GM06990 (cell line): ENCODE measurements at regions not wholly inside any gene's neighbourhood (a gene's known extent, or its start where the extent isn't known, plus 50 kb on each side); places are given as distances from the start of the nearest gene placed in this dataset.

Experiments used
- DNase-seq: peaks from one replicate; pipeline ENCODE4 v3.0.0-alpha.2; 2011; ENCODE audit not compliant: insufficient read length; ENCODE audit errors: extremely low read depth
- H3K27me3 ChIP-seq: replicated peaks from 2 replicates; pipeline ENCODE4 v1.6.0; 2011; ENCODE audit warnings: low read length; ENCODE audit not compliant: control insufficient read depth, insufficient read depth
- H3K36me3 ChIP-seq: 2 replicates; pipeline ENCODE4 v1.5.1; 2011; ENCODE audit warnings: low read length; ENCODE audit not compliant: control insufficient read depth, insufficient read depth
- H3K4me3 ChIP-seq: replicated peaks from 2 replicates; pipeline ENCODE4 v1.5.1; 2011; ENCODE audit warnings: low read depth, mild to moderate bottlenecking, control low read depth, low read length
- CTCF ChIP-seq: IDR thresholded peaks from 2 replicates; pipeline ENCODE4 v1.5.1; 2011; ENCODE audit warnings: low read length, control low read depth, mild to moderate bottlenecking, inconsistent platforms; ENCODE audit not compliant: insufficient read depth, poor library complexity, severe bottlenecking

- no peak overlapping the region for H3K4me3 ChIP-seq
- DNase-seq = no peak
- 0 out of 2 replicates have a peak, but pooled peaks cover 2% of the 10 kb centered on the region for H3K27me3 ChIP-seq
- H3K36me3 ChIP-seq = no peaks in the 10 kb centered on the region
- no peak for TF ChIP-seq CTCF
Measured at GRCh38 chr10:33126742-33127141, 168.7 kb upstream of the ITGB1 start.

- H3K36me3 ChIP-seq = no peaks in the 10 kb centered on the region
- H3K27me3 ChIP-seq = 0 out of 2 replicates have a peak, but pooled peaks cover 2% of the 10 kb centered on the region
- no peak for TF ChIP-seq CTCF
- H3K4me3 ChIP-seq = no peak overlapping the region
- no peak for DNase-seq
Measured at GRCh38 chr10:33125522-33126517, 167.8 kb upstream of the ITGB1 start.

DNA sequence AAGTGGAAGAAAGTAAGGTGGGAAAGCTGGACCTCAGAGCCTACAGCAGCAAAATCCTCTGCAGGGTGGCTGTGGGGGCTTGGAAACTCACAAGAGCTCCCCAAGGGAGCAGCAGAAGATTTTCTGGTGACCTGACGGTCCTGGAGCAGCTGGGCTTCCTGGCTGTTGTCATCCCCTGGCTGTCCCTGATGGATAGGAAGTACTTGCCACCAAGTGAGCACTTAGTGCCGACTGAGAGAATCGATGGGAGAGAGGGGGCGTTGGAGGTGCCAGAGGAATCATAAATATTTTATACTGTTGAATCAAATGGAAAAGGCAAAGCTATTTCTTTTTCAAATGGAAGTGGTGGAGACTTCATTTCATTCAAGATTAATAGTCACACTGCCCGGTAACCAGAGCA, 167.1 kb upstream of the ITGB1 start:
- DNase-seq = no peak
- TF ChIP-seq CTCF = no peak
- H3K27me3 ChIP-seq = 0 out of 2 replicates have a peak, but pooled peaks cover 2% of the 10 kb centered on the region
- H3K36me3 ChIP-seq = no peaks in the 10 kb centered on the region
- H3K4me3 ChIP-seq = no peak overlapping the region

GRCh38 chr10:33123680-33124079, 165.7 kb upstream of the ITGB1 start:
- DNase-seq = no peak
- Histone ChIP-seq H3K4me3 (no peak overlapping the region), H3K36me3 (no peaks in the 10 kb centered on the region), H3K27me3 (0 out of 2 replicates have a peak, but pooled peaks cover 2% of the 10 kb centered on the region)
- no peak for TF ChIP-seq CTCF

GRCh38 chr10:33122014-33122809, 164.2 kb upstream of the ITGB1 start:
- Histone ChIP-seq H3K27me3 (0 out of 2 replicates have a peak, but pooled peaks cover 2% of the 10 kb centered on the region), H3K36me3 (no peaks in the 10 kb centered on the region), H3K4me3 (no peak overlapping the region)
- no peak for DNase-seq
- no peak for TF ChIP-seq CTCF
